ENCODE measurements at regions not wholly inside any gene's neighbourhood (a gene's known extent, or its start where the extent isn't known, plus 50 kb on each side); places are given as distances from the start of the nearest gene placed in this dataset.

- TF ChIP-seq, protein P1, sequence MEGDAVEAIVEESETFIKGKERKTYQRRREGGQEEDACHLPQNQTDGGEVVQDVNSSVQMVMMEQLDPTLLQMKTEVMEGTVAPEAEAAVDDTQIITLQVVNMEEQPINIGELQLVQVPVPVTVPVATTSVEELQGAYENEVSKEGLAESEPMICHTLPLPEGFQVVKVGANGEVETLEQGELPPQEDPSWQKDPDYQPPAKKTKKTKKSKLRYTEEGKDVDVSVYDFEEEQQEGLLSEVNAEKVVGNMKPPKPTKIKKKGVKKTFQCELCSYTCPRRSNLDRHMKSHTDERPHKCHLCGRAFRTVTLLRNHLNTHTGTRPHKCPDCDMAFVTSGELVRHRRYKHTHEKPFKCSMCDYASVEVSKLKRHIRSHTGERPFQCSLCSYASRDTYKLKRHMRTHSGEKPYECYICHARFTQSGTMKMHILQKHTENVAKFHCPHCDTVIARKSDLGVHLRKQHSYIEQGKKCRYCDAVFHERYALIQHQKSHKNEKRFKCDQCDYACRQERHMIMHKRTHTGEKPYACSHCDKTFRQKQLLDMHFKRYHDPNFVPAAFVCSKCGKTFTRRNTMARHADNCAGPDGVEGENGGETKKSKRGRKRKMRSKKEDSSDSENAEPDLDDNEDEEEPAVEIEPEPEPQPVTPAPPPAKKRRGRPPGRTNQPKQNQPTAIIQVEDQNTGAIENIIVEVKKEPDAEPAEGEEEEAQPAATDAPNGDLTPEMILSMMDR (IDR thresholded peaks at IDR 0.05): no peak
- TF ChIP-seq POLR2A (IDR thresholded peaks at IDR 0.05): no peak
These were observed 567.9 kb upstream of the CDH11 start for GRCh38 chr16:65689726-65690125.
